ENCODE measurements at regions not wholly inside any gene's neighbourhood (a gene's known extent, or its start where the extent isn't known, plus 50 kb on each side); places are given as distances from the start of the nearest gene placed in this dataset.

GRCh38 chr22:47367107-47367690 lies 604.7 kb downstream of the TBC1D22A start:
- H3K9me3 ChIP-seq (ENCODE audit: insufficient read depth, low read length): no peaks in the 10 kb centered on the region
- TF ChIP-seq EZH2phosphoT487 (conservative IDR thresholded peaks at IDR 0.05; ENCODE audit: low read length) (no peak), CTCF (IDR thresholded peaks at IDR 0.05; ENCODE audit: insufficient read depth, low read length, poor library complexity, severe bottlenecking) (no peak)

GRCh38 chr22:47366026-47366767 lies 603.7 kb downstream of the TBC1D22A start:
- no peak overlapping the region for H3K27ac ChIP-seq (ENCODE audit: low read depth, low read length)
- H3K27me3 ChIP-seq (ENCODE audit: low read length): no peaks in the 10 kb centered on the region
- no peaks in the 10 kb centered on the region for H4K20me1 ChIP-seq (ENCODE audit: low read depth, low read length)
- H3K9me3 ChIP-seq (ENCODE audit: insufficient read depth, low read length): no peaks in the 10 kb centered on the region
- H3K9ac ChIP-seq (ENCODE audit: low read length): no peak overlapping the region
- no peaks in the 10 kb centered on the region for H3F3A ChIP-seq (ENCODE audit: insufficient read depth)
- no peaks in the 10 kb centered on the region for H3K36me3 ChIP-seq (ENCODE audit: low read length)
- no peaks in the 10 kb centered on the region for H3K9me2 ChIP-seq (replicated peaks; ENCODE audit: insufficient read depth, low read length)
- no peak overlapping the region for H3K4me3 ChIP-seq (ENCODE audit: insufficient read depth, low read length, poor library complexity, severe bottlenecking)
- H2AFZ ChIP-seq (ENCODE audit: low read depth, low read length, severe bottlenecking): no peak overlapping the region
- no peak for TF ChIP-seq CTCF (IDR thresholded peaks at IDR 0.05; ENCODE audit: insufficient read depth, low read length, poor library complexity, severe bottlenecking)
- no peak for TF ChIP-seq EZH2phosphoT487 (conservative IDR thresholded peaks at IDR 0.05; ENCODE audit: low read length)
- H3K4me2 ChIP-seq (ENCODE audit: low read depth, low read length, poor library complexity, severe bottlenecking): no peak overlapping the region
- no peaks in the 10 kb centered on the region for H3K79me2 ChIP-seq (ENCODE audit: insufficient read depth, low read length)

More at GRCh38 chr22:47367107-47367690, 604.7 kb downstream of the TBC1D22A start:
- H3F3A ChIP-seq (ENCODE audit: insufficient read depth): no peaks in the 10 kb centered on the region
- no peaks in the 10 kb centered on the region for H3K36me3 ChIP-seq (ENCODE audit: low read length)
- no peaks in the 10 kb centered on the region for H3K27me3 ChIP-seq (ENCODE audit: low read length)
- no peaks in the 10 kb centered on the region for H3K79me2 ChIP-seq (ENCODE audit: insufficient read depth, low read length)
- H2AFZ ChIP-seq (ENCODE audit: low read depth, low read length, severe bottlenecking): no peak overlapping the region
- H3K4me2 ChIP-seq (ENCODE audit: low read depth, low read length, poor library complexity, severe bottlenecking): no peak overlapping the region
- H4K20me1 ChIP-seq (ENCODE audit: low read depth, low read length): no peaks in the 10 kb centered on the region
- no peaks in the 10 kb centered on the region for H3K9me2 ChIP-seq (replicated peaks; ENCODE audit: insufficient read depth, low read length)
- H3K4me3 ChIP-seq (ENCODE audit: insufficient read depth, low read length, poor library complexity, severe bottlenecking): no peak overlapping the region
- H3K9ac ChIP-seq (ENCODE audit: low read length): no peak overlapping the region
- no peak overlapping the region for H3K27ac ChIP-seq (ENCODE audit: low read depth, low read length)

GRCh38 chr22:47361247-47361646 lies 598.8 kb downstream of the TBC1D22A start:
- Histone ChIP-seq H3K9ac (ENCODE audit: low read length) (no peak overlapping the region), H3K4me3 (ENCODE audit: insufficient read depth, low read length, poor library complexity, severe bottlenecking) (no peak overlapping the region), H3K79me2 (ENCODE audit: insufficient read depth, low read length) (no peaks in the 10 kb centered on the region), H3K9me3 (ENCODE audit: insufficient read depth, low read length) (no peaks in the 10 kb centered on the region), H4K20me1 (ENCODE audit: low read depth, low read length) (no peaks in the 10 kb centered on the region), H3F3A (ENCODE audit: insufficient read depth) (no peaks in the 10 kb centered on the region), H2AFZ (ENCODE audit: low read depth, low read length, severe bottlenecking) (no peak overlapping the region), H3K4me2 (ENCODE audit: low read depth, low read length, poor library complexity, severe bottlenecking) (no peak overlapping the region), H3K36me3 (ENCODE audit: low read length) (no peaks in the 10 kb centered on the region), H3K9me2 (replicated peaks; ENCODE audit: insufficient read depth, low read length) (no peaks in the 10 kb centered on the region), H3K27ac (ENCODE audit: low read depth, low read length) (no peak overlapping the region), H3K27me3 (ENCODE audit: low read length) (no peaks in the 10 kb centered on the region)
- TF ChIP-seq CTCF (IDR thresholded peaks at IDR 0.05; ENCODE audit: insufficient read depth, low read length, poor library complexity, severe bottlenecking) (no peak), EZH2phosphoT487 (conservative IDR thresholded peaks at IDR 0.05; ENCODE audit: low read length) (no peak)
